Hepatocyte (in vitro differentiated cells): ENCODE measurements at regions not wholly inside any gene's neighbourhood (a gene's known extent, or its start where the extent isn't known, plus 50 kb on each side); places are given as distances from the start of the nearest gene placed in this dataset.

Source experiments
- CTCF ChIP-seq: fragments of 200-600 bp; sonication (generic); IDR thresholded peaks from 2 replicates; pipeline ENCODE4 v1.5.1; 2016; ENCODE audit warnings: antibody characterized with exemption, mild to moderate bottlenecking; ENCODE audit not compliant: poor library complexity
- EZH2 ChIP-seq: fragments of 200-600 bp; sonication (generic); IDR thresholded peaks from 2 replicates; pipeline ENCODE4 v1.6.1; 2016; ENCODE audit warnings: antibody characterized with exemption, mild to moderate bottlenecking, borderline replicate concordance
- EZH2phosphoT487 ChIP-seq: fragments of 200-600 bp; sonication (generic); IDR thresholded peaks from one replicate; pipeline ENCODE4 v1.6.1; 2018; ENCODE audit warnings: antibody characterized with exemption, mild to moderate bottlenecking, low read depth, moderate library complexity; ENCODE audit not compliant: unreplicated experiment, severe bottlenecking

- TF ChIP-seq CTCF (no peak), EZH2phosphoT487 (no peak), EZH2 (no peak)
These were observed 58.5 kb upstream of the ASB17 start for GRCh38 chr1:75990686-75991085.
